ENCODE measurements at regions not wholly inside any gene's neighbourhood (a gene's known extent, or its start where the extent isn't known, plus 50 kb on each side); places are given as distances from the start of the nearest gene placed in this dataset.

- DNase-seq = no peak
Observed at GRCh38 chr5:56286015-56286884, 53.1 kb upstream of the ANKRD55 start.

- no peak for DNase-seq
Observed at GRCh38 chr5:56282951-56283350, 49.8 kb upstream of the ANKRD55 start.

All from stimulated activated CD4-positive, alpha-beta T cell treated with anti-CD3 and anti-CD28 coated beads, Interleukin-4, amount 100 ng/mL, for 24 hours (primary cell).